ENCODE measurements at regions not wholly inside any gene's neighbourhood (a gene's known extent, or its start where the extent isn't known, plus 50 kb on each side); places are given as distances from the start of the nearest gene placed in this dataset.
"Not testable (repeated sequence)": the region's sequence is repeated elsewhere in the genome, so short reads cannot be mapped to it uniquely, and the experiment has no call there.

GRCh38 chr14:105927096-105928060 lies 401.0 kb downstream of the TMEM121 start (continued):
- no peak for TF ChIP-seq ETS1 (IDR thresholded peaks at IDR 0.05)
- TF ChIP-seq, protein P1, sequence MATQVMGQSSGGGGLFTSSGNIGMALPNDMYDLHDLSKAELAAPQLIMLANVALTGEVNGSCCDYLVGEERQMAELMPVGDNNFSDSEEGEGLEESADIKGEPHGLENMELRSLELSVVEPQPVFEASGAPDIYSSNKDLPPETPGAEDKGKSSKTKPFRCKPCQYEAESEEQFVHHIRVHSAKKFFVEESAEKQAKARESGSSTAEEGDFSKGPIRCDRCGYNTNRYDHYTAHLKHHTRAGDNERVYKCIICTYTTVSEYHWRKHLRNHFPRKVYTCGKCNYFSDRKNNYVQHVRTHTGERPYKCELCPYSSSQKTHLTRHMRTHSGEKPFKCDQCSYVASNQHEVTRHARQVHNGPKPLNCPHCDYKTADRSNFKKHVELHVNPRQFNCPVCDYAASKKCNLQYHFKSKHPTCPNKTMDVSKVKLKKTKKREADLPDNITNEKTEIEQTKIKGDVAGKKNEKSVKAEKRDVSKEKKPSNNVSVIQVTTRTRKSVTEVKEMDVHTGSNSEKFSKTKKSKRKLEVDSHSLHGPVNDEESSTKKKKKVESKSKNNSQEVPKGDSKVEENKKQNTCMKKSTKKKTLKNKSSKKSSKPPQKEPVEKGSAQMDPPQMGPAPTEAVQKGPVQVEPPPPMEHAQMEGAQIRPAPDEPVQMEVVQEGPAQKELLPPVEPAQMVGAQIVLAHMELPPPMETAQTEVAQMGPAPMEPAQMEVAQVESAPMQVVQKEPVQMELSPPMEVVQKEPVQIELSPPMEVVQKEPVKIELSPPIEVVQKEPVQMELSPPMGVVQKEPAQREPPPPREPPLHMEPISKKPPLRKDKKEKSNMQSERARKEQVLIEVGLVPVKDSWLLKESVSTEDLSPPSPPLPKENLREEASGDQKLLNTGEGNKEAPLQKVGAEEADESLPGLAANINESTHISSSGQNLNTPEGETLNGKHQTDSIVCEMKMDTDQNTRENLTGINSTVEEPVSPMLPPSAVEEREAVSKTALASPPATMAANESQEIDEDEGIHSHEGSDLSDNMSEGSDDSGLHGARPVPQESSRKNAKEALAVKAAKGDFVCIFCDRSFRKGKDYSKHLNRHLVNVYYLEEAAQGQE (IDR thresholded peaks at IDR 0.05; ENCODE audit: unreplicated experiment), result no peak

- H3K9me3 Mint-ChIP-seq, result peaks cover 96% of the 10 kb centered on the region
- not testable (repeated sequence) for H3K4me3 Mint-ChIP-seq
These were observed 402.1 kb downstream of the TMEM121 start for GRCh38 chr14:105928171-105929111.

GRCh38 chr14:105929327-105930081 lies 403.1 kb downstream of the TMEM121 start:
- Histone ChIP-seq H2AFZ (no peak overlapping the region), H3K9me2 (ENCODE audit: insufficient read depth) (no peaks in the 10 kb centered on the region), H3K4me3 (no peak overlapping the region), H3K27ac (ENCODE audit: low read depth) (no peak overlapping the region), H3K27me3 (ENCODE audit: insufficient read depth) (no peaks in the 10 kb centered on the region), H4K20me1 (replicated peaks; ENCODE audit: insufficient read depth) (no peaks in the 10 kb centered on the region), H3F3A (replicated peaks; ENCODE audit: low read depth) (no peaks in the 10 kb centered on the region), H3K36me3 (ENCODE audit: insufficient read depth) (peaks cover 2% of the 10 kb centered on the region; the same call in 1 of the 2 replicates), H3K79me2 (replicated peaks; ENCODE audit: insufficient read depth) (no peaks in the 10 kb centered on the region), H3K4me1 (ENCODE audit: insufficient read depth) (no peaks in the 10 kb centered on the region), H3K4me2 (no peak overlapping the region)
- TF ChIP-seq ETS1 (IDR thresholded peaks at IDR 0.05), result no peak
- no peak for TF ChIP-seq EZH2 (IDR thresholded peaks at IDR 0.05; ENCODE audit: low read depth, unreplicated experiment)
- no peak for TF ChIP-seq JUNB (IDR thresholded peaks at IDR 0.05; ENCODE audit: unreplicated experiment)
- no peak for TF ChIP-seq STAT1 (IDR thresholded peaks at IDR 0.05; ENCODE audit: unreplicated experiment)
- Mint-ChIP-seq H3K36me3 (ENCODE audit: low read depth) (peaks cover 23% of the 10 kb centered on the region), H3K4me1 (no peaks in the 10 kb centered on the region), H3K27me3 (ENCODE audit: insufficient read depth, low read depth, poor library complexity) (peaks cover 8% of the 10 kb centered on the region), H3K4me3 (no peak overlapping the region), H3K9me3 (peaks cover 96% of the 10 kb centered on the region), H3K27ac (no peak overlapping the region)
- DNase-seq (ENCODE audit: low spot score) (no peak), ATAC-seq (no peak)

More at GRCh38 chr14:105928171-105929111, 402.1 kb downstream of the TMEM121 start:
- H3K36me3 Mint-ChIP-seq (ENCODE audit: low read depth), result peaks cover 30% of the 10 kb centered on the region
- H3K4me3 ChIP-seq; H3K27ac ChIP-seq (ENCODE audit: low read depth); H3K4me1 ChIP-seq (ENCODE audit: insufficient read depth); H3K27me3 Mint-ChIP-seq (ENCODE audit: insufficient read depth, low read depth, poor library complexity); H3K9me2 ChIP-seq (ENCODE audit: insufficient read depth); H3K27ac Mint-ChIP-seq; H4K20me1 ChIP-seq (replicated peaks; ENCODE audit: insufficient read depth); H3F3A ChIP-seq (replicated peaks; ENCODE audit: low read depth); ATAC-seq; H3K4me2 ChIP-seq; H3K79me2 ChIP-seq (replicated peaks; ENCODE audit: insufficient read depth); H3K27me3 ChIP-seq (ENCODE audit: insufficient read depth); DNase-seq (ENCODE audit: low spot score); H3K4me1 Mint-ChIP-seq; H3K36me3 ChIP-seq (ENCODE audit: insufficient read depth); H2AFZ ChIP-seq: not testable (repeated sequence)
